ENCODE measurements at regions not wholly inside any gene's neighbourhood (a gene's known extent, or its start where the extent isn't known, plus 50 kb on each side); places are given as distances from the start of the nearest gene placed in this dataset.

DNA sequence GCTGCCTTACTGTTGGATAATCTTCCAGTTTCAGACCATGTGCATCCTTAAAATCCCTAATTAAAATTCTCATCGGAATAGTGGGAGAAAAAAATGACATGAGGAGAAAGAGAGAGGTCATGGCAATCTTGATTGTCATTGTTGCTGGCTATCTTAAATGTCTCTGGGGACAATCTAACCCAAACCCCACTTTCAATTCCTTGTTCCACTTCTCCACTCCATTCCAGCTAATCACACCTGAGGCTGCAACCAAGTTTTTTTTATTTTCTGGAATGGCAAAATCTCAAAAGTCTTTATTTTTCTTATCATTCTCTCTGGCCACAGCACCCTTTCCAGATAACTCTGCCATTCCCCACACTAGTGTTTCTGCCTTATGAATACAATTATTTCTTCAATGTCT, 171.9 kb upstream of the RASA1 start:
- Histone ChIP-seq H3K4me2 (ENCODE audit: low read length) (no peak overlapping the region), H3K36me3 (ENCODE audit: insufficient read depth, low read length) (no peaks in the 10 kb centered on the region), H3K4me3 (ENCODE audit: low read depth, low read length, poor library complexity, severe bottlenecking) (no peak overlapping the region), H4K20me1 (ENCODE audit: insufficient read depth, low read length) (no peaks in the 10 kb centered on the region), H3K79me2 (ENCODE audit: insufficient read depth, low read length) (no peaks in the 10 kb centered on the region), H2AFZ (ENCODE audit: low read length) (no peak overlapping the region), H3K9me3 (ENCODE audit: low read length) (no peaks in the 10 kb centered on the region), H3F3A (ENCODE audit: insufficient read depth, low read length) (no peaks in the 10 kb centered on the region), H3K27ac (ENCODE audit: low read depth, low read length, poor library complexity, severe bottlenecking) (no peak overlapping the region), H3K27me3 (ENCODE audit: insufficient read depth, low read length) (no peaks in the 10 kb centered on the region), H3K9ac (ENCODE audit: low read length) (no peak overlapping the region), H3K9me2 (ENCODE audit: low read depth, low read length) (no peaks in the 10 kb centered on the region), H3K4me1 (ENCODE audit: insufficient read depth, low read length, severe bottlenecking) (peaks cover 7% of the 10 kb centered on the region)
- TF ChIP-seq CTCF (IDR thresholded peaks at IDR 0.05; ENCODE audit: low read length) (no peak), EZH2 (IDR thresholded peaks at IDR 0.05; ENCODE audit: borderline replicate concordance, low read length) (no peak)

GRCh38 chr5:87097664-87098063, 170.0 kb upstream of the RASA1 start:
- H3K9me3 ChIP-seq (ENCODE audit: low read length) = no peaks in the 10 kb centered on the region

GRCh38 chr5:87099291-87099839, 168.3 kb upstream of the RASA1 start:
- Histone ChIP-seq H3K4me2 (ENCODE audit: low read length) (no peak overlapping the region), H3K4me3 (ENCODE audit: low read depth, low read length, poor library complexity, severe bottlenecking) (no peak overlapping the region), H3K27me3 (ENCODE audit: insufficient read depth, low read length) (no peaks in the 10 kb centered on the region), H3K9ac (ENCODE audit: low read length) (no peak overlapping the region), H3K9me3 (ENCODE audit: low read length) (no peaks in the 10 kb centered on the region), H3K36me3 (ENCODE audit: insufficient read depth, low read length) (no peaks in the 10 kb centered on the region), H3F3A (ENCODE audit: insufficient read depth, low read length) (no peaks in the 10 kb centered on the region), H4K20me1 (ENCODE audit: insufficient read depth, low read length) (no peaks in the 10 kb centered on the region), H3K27ac (ENCODE audit: low read depth, low read length, poor library complexity, severe bottlenecking) (no peak overlapping the region), H3K79me2 (ENCODE audit: insufficient read depth, low read length) (no peaks in the 10 kb centered on the region), H2AFZ (ENCODE audit: low read length) (no peak overlapping the region), H3K9me2 (ENCODE audit: low read depth, low read length) (no peaks in the 10 kb centered on the region), H3K4me1 (ENCODE audit: insufficient read depth, low read length, severe bottlenecking) (peaks cover 33% of the 10 kb centered on the region)
- TF ChIP-seq EZH2 (IDR thresholded peaks at IDR 0.05; ENCODE audit: borderline replicate concordance, low read length) = no peak
- no peak for TF ChIP-seq CTCF (IDR thresholded peaks at IDR 0.05; ENCODE audit: low read length)

More at GRCh38 chr5:87097664-87098063, 170.0 kb upstream of the RASA1 start:
- Histone ChIP-seq H3K4me1 (ENCODE audit: insufficient read depth, low read length, severe bottlenecking) (peaks cover 26% of the 10 kb centered on the region), H3F3A (ENCODE audit: insufficient read depth, low read length) (no peaks in the 10 kb centered on the region), H3K27me3 (ENCODE audit: insufficient read depth, low read length) (no peaks in the 10 kb centered on the region), H3K4me2 (ENCODE audit: low read length) (no peak overlapping the region), H3K27ac (ENCODE audit: low read depth, low read length, poor library complexity, severe bottlenecking) (no peak overlapping the region), H2AFZ (ENCODE audit: low read length) (no peak overlapping the region), H4K20me1 (ENCODE audit: insufficient read depth, low read length) (no peaks in the 10 kb centered on the region), H3K36me3 (ENCODE audit: insufficient read depth, low read length) (no peaks in the 10 kb centered on the region), H3K79me2 (ENCODE audit: insufficient read depth, low read length) (no peaks in the 10 kb centered on the region), H3K4me3 (ENCODE audit: low read depth, low read length, poor library complexity, severe bottlenecking) (no peak overlapping the region), H3K9me2 (ENCODE audit: low read depth, low read length) (no peaks in the 10 kb centered on the region), H3K9ac (ENCODE audit: low read length) (no peak overlapping the region)
- TF ChIP-seq EZH2 (IDR thresholded peaks at IDR 0.05; ENCODE audit: borderline replicate concordance, low read length) = no peak
- TF ChIP-seq CTCF (IDR thresholded peaks at IDR 0.05; ENCODE audit: low read length) = no peak
